ENCODE measurements at regions not wholly inside any gene's neighbourhood (a gene's known extent, or its start where the extent isn't known, plus 50 kb on each side); places are given as distances from the start of the nearest gene placed in this dataset.

- intact Hi-C loops (cut with DNase I; ENCODE audit: low total_unique reads): no loop called here
- H3K4me3 ChIP-seq (ENCODE audit: low read depth, poor library complexity, severe bottlenecking): no peak overlapping the region
- no peak for TF ChIP-seq POLR2A (IDR thresholded peaks at IDR 0.05)
- TF ChIP-seq, protein P1, sequence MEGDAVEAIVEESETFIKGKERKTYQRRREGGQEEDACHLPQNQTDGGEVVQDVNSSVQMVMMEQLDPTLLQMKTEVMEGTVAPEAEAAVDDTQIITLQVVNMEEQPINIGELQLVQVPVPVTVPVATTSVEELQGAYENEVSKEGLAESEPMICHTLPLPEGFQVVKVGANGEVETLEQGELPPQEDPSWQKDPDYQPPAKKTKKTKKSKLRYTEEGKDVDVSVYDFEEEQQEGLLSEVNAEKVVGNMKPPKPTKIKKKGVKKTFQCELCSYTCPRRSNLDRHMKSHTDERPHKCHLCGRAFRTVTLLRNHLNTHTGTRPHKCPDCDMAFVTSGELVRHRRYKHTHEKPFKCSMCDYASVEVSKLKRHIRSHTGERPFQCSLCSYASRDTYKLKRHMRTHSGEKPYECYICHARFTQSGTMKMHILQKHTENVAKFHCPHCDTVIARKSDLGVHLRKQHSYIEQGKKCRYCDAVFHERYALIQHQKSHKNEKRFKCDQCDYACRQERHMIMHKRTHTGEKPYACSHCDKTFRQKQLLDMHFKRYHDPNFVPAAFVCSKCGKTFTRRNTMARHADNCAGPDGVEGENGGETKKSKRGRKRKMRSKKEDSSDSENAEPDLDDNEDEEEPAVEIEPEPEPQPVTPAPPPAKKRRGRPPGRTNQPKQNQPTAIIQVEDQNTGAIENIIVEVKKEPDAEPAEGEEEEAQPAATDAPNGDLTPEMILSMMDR (IDR thresholded peaks at IDR 0.05): no peak
- DNase-seq (ENCODE audit: low spot score in 2 of 2): no peak
Observed at GRCh38 chr4:52198294-52198693, 147.2 kb downstream of the SPATA18 start.

DNA sequence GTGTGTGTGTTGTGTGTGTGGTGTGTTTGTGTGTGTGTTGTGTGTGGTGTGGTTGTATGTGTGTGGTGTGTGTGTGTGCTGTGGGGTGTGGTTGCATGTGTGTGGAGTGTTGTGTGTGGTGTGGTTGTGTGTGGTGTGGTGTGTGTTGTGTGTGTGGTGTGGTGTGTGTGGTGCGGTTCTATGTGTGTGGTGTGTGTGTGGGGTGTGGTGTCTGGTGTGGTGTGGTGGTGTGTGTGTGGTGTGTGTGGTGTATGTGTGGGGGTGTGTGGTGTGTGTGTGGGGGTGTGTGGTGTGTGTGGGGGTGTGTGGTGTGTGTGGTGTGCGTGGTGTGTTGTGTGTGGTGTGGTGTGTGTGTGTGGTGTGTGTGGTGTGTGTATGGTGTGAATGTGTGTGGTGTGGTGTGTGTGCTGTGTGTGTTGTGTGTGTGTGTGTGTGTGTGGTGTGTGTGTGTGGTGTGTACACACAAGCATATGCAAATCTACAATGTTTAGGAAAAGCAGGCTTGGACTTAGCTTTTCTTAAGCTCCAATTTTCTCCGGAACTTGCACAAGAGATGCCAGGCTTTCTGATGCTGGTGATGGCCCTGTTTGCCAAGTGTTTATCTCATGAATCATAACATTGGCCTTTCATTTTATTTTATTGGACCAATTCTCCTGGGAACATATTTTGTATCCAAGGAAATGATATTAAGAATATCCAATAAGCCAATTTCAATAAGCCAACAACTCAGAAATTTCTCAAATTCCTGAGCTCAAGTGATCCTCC, 148.7 kb downstream of the SPATA18 start:
- DNase-seq (ENCODE audit: low spot score in 2 of 2): no peak
- H3K4me3 ChIP-seq (ENCODE audit: low read depth, poor library complexity, severe bottlenecking): no peak overlapping the region
- no peak for TF ChIP-seq POLR2A (IDR thresholded peaks at IDR 0.05)
- TF ChIP-seq, protein P1 (IDR thresholded peaks at IDR 0.05): no peak
- intact Hi-C loops (cut with DNase I; ENCODE audit: low total_unique reads): no loop called here
- 46 to 65% methylated on average over 3 of the region's 3 CpGs for WGBS, 2 donors

DNA sequence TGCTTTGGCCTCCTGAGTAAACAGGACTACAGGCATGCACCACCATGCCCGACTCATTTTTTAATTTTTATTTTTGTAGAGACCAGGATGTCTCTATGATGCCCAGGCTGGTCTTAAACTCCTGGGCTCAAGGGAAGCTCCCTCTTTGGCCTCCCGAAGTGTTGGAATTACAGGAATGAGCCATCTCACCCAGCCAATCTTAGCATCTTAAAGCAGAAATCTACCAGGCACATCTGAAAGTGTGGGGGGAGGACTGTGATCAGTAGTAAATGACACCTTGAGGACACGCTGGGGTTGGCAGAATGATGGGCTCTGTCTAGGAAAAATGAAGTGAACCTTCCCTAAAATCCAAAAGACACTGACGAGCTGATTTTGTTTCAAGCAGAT, 149.2 kb downstream of the SPATA18 start:
- intact Hi-C loops (cut with DNase I; ENCODE audit: low total_unique reads): no loop called here
- H3K4me3 ChIP-seq (ENCODE audit: low read depth, poor library complexity, severe bottlenecking): no peak overlapping the region
- TF ChIP-seq, protein P1 (IDR thresholded peaks at IDR 0.05): no peak
- TF ChIP-seq POLR2A (IDR thresholded peaks at IDR 0.05): no peak
- WGBS, 2 donors: 57 to 63% methylated on average over 4 of the region's 4 CpGs
- DNase-seq (ENCODE audit: low spot score in 2 of 2): no peak

DNA sequence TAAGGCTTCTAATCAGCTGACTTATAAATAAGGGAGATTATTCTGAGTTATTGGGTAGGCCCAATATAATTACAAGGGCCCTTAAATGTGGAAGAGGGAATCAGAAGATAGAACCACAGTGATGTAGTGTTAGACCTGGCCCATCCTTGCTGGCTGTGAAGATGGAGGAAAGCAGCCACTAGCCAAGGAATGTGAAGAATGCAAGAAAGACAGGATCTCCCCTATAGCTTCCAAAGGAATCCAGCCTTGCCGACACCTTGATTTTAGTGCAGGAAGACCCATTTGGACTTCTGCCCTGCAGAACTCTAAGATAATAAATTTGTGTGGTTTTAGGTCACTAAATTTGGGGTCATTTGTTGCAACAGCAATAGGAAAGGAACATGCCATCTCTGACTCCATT, 150.6 kb downstream of the SPATA18 start:
- TF ChIP-seq POLR2A (IDR thresholded peaks at IDR 0.05): no peak
- TF ChIP-seq, protein P1 (IDR thresholded peaks at IDR 0.05): no peak
- WGBS, 2 donors: 70 to 85% methylated on average over 1 of the region's 1 CpG
- intact Hi-C loops (cut with DNase I; ENCODE audit: low total_unique reads): no loop called here
- DNase-seq (ENCODE audit: low spot score in 2 of 2): no peak
- H3K4me3 ChIP-seq (ENCODE audit: low read depth, poor library complexity, severe bottlenecking): no peak overlapping the region

DNA sequence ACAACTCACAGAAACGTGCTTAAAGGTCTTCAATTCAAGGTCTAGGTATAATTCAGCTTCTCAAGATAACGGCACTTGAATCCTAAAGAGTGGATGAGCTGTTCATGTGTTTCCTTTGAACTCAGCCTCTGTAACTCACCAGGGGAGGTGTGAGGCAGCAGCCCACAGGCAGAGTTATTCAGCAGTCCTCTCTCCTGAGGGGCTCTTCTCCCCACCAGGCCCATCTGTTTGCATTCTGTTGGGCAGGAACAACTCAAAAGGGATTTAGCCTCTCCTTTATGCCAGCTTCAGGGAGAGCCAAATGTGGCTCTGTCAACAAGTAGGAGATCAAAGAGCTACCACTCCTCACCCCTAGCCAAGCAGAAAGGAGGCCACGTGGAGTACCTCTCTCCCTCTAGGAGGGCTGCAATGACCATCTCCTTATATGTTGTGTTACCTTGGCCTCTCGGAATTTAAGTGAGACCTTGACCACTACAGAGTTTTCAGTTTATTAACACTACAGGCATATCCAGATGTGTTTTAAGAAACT, 151.2 kb downstream of the SPATA18 start:
- H3K4me3 ChIP-seq (ENCODE audit: low read depth, poor library complexity, severe bottlenecking): no peak overlapping the region
- no peak for TF ChIP-seq POLR2A (IDR thresholded peaks at IDR 0.05)
- TF ChIP-seq, protein P1 (IDR thresholded peaks at IDR 0.05): no peak
- DNase-seq (ENCODE audit: low spot score in 2 of 2): no peak
- 64 to 65% methylated on average over 4 of the region's 4 CpGs for WGBS, 2 donors
- intact Hi-C loops (cut with DNase I; ENCODE audit: low total_unique reads): no loop called here

GRCh38 chr4:52202931-52203330, 151.8 kb downstream of the SPATA18 start:
- 82% methylated on average over 1 of the region's 1 CpG for WGBS, 2 donors
- no peak for TF ChIP-seq POLR2A (IDR thresholded peaks at IDR 0.05)
- TF ChIP-seq, protein P1 (IDR thresholded peaks at IDR 0.05): no peak
- H3K4me3 ChIP-seq (ENCODE audit: low read depth, poor library complexity, severe bottlenecking): no peak overlapping the region
- DNase-seq (ENCODE audit: low spot score in 2 of 2): no peak
- intact Hi-C loops (cut with DNase I; ENCODE audit: low total_unique reads): no loop called here
